ENCODE measurements at regions not wholly inside any gene's neighbourhood (a gene's known extent, or its start where the extent isn't known, plus 50 kb on each side); places are given as distances from the start of the nearest gene placed in this dataset.

DNA sequence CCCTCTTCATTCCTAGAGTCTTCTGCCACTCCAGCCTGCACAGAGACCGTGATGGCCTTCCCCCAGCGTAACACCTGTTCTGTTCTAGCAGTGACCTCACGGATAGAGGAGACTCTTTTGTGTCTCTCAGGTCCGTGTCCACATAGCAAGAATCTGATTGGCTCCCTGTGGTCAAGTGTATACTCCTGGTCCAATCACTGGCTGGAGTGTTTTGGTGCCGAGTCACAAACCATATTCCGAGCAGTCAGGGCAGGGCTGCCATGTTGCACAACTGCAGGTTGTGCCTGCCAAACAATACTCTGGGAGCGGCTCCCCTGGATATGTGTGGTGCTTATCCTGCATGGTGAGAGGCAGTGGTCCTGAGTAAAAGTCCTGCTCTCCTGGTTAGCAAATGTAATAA, 402.4 kb downstream of the KCNRG start:
- intact Hi-C loops (cut with micrococcal nuclease) (loop anchor here (10.0 kb wide), 1 partner anchor 293 kb away; no protein-coding TSS in a partner anchor), dilution Hi-C loops (cut with HindIII; ENCODE audit: low sequenced_read_pairs, unreplicated experiment) (no loop called here), in situ Hi-C loops (cut with MboI; ENCODE audit: low sequenced_read_pairs) (no loop called here)
- ATAC-seq (ENCODE audit: low read depth) = no peak
- Histone ChIP-seq H4K20me1 (ENCODE audit: insufficient read depth, low read length) (no peaks in the 10 kb centered on the region), H4K91ac (ENCODE audit: insufficient read depth, low read depth, low read length) (peak overlapping the region; percentile 50; the same call in 1 of the 2 replicates), H2BK15ac (ENCODE audit: low read depth, low read length) (peak overlapping the region; percentile 36; the same call in 1 of the 3 replicates), H3K23ac (ENCODE audit: low read depth, low read length) (no peak overlapping the region), H3K4me1 (ENCODE audit: control insufficient read depth, insufficient read depth, low read length) (peaks cover 17% of the 10 kb centered on the region), H4K5ac (ENCODE audit: low read depth, low read length) (peak overlapping the region; percentile 46; the same call in 1 of the 2 replicates), H3K4me2 (ENCODE audit: low read depth, low read length) (no peak overlapping the region), H3K4ac (ENCODE audit: low read depth, low read length) (peak overlapping the region; percentile 82), H2AFZ (replicated peaks; ENCODE audit: low read length, poor library complexity) (no peak overlapping the region), H2BK5ac (ENCODE audit: low read depth, low read length, poor library complexity, severe bottlenecking) (no peak overlapping the region), H3K9me3 (ENCODE audit: control insufficient read depth, insufficient read depth, low read length) (peaks cover 5% of the 10 kb centered on the region), H3K27ac (ENCODE audit: insufficient read depth, low read length) (no peak overlapping the region), H3K4me3 (ENCODE audit: insufficient read depth, low read depth, low read length) (no peak overlapping the region), H3K9me1 (ENCODE audit: insufficient read depth, low read length) (peaks cover 6% of the 10 kb centered on the region; the same call in 1 of the 2 replicates), H3K18ac (ENCODE audit: low read depth, low read length) (no peak overlapping the region), H3K9ac (ENCODE audit: low read depth, low read length) (no peak overlapping the region), H2AK5ac (ENCODE audit: low read depth, low read length) (peak overlapping the region; percentile 86), H3K36me3 (ENCODE audit: control insufficient read depth, insufficient read depth, low read length) (no peaks in the 10 kb centered on the region), H3K79me1 (ENCODE audit: low read depth in 1 of 2, low read length in 2 of 2) (no peaks in the 10 kb centered on the region), H2BK120ac (ENCODE audit: low read depth, low read length) (peak overlapping the region; percentile 47), H3K14ac (replicated peaks; ENCODE audit: low read depth, low read length) (peak overlapping the region; percentile 36; the same call in 1 of the 2 replicates), H3K27me3 (ENCODE audit: control insufficient read depth, insufficient read depth, low read length) (no peaks in the 10 kb centered on the region), H2BK20ac (ENCODE audit: low read depth, low read length) (peak overlapping the region; percentile 90), H3K56ac (ENCODE audit: extremely low read depth, insufficient read depth, low read length) (no peak overlapping the region), H2AK9ac (replicated peaks; ENCODE audit: low read depth, low read length, poor library complexity) (no peak overlapping the region), H4K8ac (ENCODE audit: low read depth in 2 of 2, low read length in 2 of 2) (peak overlapping the region in 1 of 2 experiments; percentile 40; a peak in 1 of 4 replicates)
- POLR2A ChIA-PET (ENCODE audit: unreplicated experiment) = no interaction called here
- no peak for DNase-seq
- WGBS, 2 experiments (ENCODE audit: extremely low coverage in 2 of 2, insufficient read length in 1 of 2) = 94% methylated on average over 5 of the region's 7 CpGs; no CpG with 5 or more reads in 1 of the 2 experiments
- CTCF ChIA-PET = no interaction called here
- TF ChIP-seq RAD21 (IDR thresholded peaks at IDR 0.05; ENCODE audit: low read length) = no peak
- 0 out of 2 replicates have a peak, but pooled peaks have one; percentile 13 for TF ChIP-seq CEBPB (IDR thresholded peaks at IDR 0.05; ENCODE audit: low read depth, low read length)
- TF ChIP-seq RCOR1 (IDR thresholded peaks at IDR 0.05; ENCODE audit: insufficient replicate concordance, low read length) = no peak
- TF ChIP-seq MXI1 (IDR thresholded peaks at IDR 0.05; ENCODE audit: borderline replicate concordance, low read depth, low read length) = no peak
- TF ChIP-seq MAZ (IDR thresholded peaks at IDR 0.05; ENCODE audit: borderline replicate concordance, low read depth, low read length) = no peak
- no TSS peak for BruUV-seq (replicated peaks)
